GM04503 (cell line): ENCODE measurements at regions not wholly inside any gene's neighbourhood (a gene's known extent, or its start where the extent isn't known, plus 50 kb on each side); places are given as distances from the start of the nearest gene placed in this dataset.

ENCODE experiments used
- DNase-seq: peaks from one replicate; pipeline ENCODE4 v3.0.0-alpha.2; 2012; ENCODE audit warnings: low read depth

DNA sequence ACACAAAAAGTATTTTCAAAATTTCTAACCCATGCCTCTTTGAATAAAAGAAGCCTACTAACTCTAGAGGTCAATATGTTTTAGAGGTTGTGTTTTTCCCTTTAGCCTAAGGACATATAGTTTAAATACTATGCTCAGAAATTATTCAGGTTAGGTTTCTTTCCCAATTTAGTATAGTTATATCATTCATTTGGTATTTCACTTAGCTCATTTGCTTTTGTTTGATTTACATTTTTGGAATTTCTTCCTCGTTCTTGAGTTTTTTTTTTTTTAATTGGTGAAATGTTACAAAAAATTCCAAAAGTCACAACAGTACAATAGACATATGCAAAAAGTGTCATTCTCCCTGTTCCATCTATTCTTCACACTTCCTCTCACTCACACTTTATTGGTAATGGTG is 371.3 kb upstream of the TNP1 start:
- no peak for DNase-seq

DNA sequence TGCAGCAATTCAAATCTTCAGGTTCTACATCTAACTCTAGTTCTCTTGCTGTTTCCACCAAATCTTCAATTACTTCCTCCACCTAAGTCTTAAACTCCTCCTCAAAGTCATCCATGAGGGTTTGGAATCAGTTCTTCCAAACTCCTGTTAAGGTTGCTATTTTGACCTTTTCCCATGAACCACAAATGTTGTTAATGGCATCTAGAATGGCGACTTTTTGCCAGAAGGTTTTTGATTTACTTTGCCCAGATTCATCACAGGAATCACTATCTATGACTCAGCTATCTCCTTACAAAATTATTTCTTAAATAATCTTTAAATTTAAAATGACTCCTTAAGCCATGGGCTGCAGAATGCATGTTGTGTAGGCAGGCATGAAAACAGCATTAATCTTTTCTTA is 368.9 kb upstream of the TNP1 start:
- no peak for DNase-seq

DNA sequence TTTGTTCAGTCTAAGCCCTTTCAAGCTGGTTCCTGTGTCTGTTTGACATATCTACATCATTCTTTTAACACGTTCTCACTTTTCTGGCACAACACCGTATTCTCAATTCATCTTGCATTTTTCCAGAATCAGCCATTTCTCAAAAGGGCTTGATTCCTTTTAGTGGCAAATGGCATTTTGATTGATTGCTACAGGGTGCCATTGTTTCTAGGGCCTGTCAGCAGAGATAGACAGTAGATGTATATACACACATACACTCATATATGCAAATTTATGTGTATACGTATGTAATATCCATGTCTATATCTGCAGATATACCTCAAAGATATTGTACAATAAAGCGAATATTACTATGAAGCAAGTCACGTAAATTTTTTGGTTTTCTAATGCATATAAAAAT is 367.9 kb upstream of the TNP1 start:
- no peak for DNase-seq

- no peak for DNase-seq
Measured at GRCh38 chr2:217225596-217225995, 365.7 kb upstream of the TNP1 start.

DNA sequence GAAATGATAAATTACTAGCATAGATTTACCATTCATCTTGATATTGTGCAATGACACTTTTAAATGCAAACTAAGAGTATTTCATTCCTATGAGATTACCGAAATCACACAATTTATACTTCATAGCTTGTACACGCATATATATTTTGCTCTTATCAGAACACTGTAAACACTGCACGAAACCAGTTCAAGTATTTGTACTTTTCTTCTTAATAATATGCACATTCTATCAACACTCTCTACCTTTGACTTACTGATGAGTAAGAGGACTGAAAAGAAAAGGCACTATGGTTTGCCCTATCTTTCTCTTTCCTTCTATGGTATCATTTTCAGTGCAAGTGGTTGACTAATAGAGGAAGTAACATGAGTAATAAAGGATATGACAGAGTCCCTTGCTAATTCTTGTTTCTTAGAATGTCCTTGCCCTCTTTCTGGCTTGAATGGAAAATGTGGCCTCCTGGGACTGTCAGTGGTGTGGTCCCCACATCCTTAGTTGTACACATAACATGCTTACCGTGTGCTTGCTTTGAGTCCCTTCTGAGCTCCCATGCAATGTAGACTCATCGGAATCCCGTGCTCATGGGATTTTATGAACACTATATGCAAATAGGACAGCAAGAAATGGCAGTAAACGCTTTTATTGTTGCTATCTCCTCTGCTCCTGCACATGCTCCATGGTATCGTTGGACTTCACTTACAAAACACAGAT is 363.5 kb upstream of the TNP1 start:
- DNase-seq = no peak

GRCh38 chr2:217222309-217222910 is 362.5 kb upstream of the TNP1 start:
- DNase-seq = no peak

- DNase-seq = no peak
Measured at GRCh38 chr2:217220228-217221013, 360.6 kb upstream of the TNP1 start.

GRCh38 chr2:217219164-217219520 is 359.3 kb upstream of the TNP1 start:
- no peak for DNase-seq

DNA sequence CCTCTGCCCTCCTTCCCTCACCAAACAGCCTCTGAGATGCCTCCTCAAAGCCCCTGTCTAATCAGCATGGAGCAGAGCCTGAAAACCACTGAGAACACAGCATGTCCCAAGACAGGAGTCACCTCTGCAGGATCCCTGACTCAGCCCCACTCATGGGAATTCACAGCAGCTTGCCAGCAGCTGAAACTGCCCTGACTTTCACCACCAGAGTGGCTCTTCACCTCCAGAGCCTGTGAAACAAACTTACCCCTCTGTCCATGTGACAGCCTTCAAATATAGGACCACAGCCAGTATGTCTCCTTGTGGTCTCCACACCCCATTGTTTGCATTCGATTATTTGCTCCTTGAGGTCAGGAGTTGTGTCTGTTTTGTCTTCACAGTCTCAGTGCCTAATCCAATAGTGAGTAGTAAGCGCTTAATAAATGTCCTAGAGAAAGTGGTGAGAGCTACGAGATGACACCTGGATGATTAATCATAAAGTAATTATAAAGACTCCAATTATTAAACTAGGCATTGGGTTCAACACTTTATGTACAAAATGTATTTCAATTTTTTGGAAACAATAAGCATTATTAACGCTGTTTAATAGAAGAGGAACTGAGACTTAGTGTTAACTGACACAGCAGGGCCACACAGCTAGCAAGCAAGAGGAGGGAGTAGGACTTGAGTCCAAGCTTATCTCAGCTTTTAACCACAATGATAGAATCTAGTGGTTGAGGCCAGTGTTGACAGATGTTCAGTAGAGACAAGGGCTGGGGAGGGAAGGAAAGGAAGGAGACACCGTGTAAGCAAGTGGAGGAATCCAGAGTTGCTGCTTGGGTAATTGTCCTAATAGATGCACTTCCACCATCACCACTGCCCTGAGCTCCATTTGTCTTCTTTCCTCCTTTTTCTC is 358.7 kb upstream of the TNP1 start:
- no peak for DNase-seq

- no peak for DNase-seq
Measured at GRCh38 chr2:217216982-217217381, 357.1 kb upstream of the TNP1 start.

DNA sequence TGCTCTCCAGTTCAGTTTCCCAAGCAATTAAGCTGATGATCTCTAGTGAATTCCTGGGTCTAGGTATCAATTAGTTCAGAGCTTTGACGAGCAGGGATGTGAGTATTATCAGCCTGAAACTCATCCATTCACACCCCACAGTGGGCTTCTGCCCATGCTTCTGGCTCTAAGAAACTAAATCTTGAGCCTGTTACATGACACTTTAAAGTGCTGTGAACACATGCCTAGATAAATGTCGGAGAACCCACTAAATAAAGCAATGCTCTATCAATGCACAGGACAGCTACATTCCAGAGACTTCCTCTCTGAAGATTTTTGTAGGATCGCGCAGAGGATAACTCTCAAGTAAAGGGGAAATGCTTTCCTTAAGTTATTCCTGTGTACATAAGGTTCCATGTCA is 356.5 kb upstream of the TNP1 start:
- no peak for DNase-seq

GRCh38 chr2:217215877-217216276 is 356.0 kb upstream of the TNP1 start:
- DNase-seq = no peak

DNA sequence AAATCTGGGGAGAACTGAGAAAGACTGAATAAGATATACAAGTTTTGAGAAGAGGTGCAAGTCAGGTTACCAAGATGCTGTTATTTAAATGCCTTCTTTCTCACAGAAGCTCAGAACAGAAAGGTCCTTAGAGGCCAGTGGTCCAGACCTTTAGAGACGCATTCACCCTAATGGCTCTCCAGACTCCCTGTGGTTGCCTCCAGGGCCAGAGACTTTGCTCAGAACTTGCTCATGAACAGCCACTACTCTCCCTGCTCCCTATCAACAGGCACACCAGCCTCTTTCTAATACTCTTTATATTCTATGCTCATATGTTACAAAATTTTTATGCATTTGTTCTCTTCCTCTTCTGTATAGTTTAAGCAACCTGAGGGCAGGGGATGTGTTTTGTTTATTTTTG is 349.0 kb upstream of the TNP1 start:
- no peak for DNase-seq

- no peak for DNase-seq
Measured at GRCh38 chr2:217207699-217208010, 347.8 kb upstream of the TNP1 start.

DNA sequence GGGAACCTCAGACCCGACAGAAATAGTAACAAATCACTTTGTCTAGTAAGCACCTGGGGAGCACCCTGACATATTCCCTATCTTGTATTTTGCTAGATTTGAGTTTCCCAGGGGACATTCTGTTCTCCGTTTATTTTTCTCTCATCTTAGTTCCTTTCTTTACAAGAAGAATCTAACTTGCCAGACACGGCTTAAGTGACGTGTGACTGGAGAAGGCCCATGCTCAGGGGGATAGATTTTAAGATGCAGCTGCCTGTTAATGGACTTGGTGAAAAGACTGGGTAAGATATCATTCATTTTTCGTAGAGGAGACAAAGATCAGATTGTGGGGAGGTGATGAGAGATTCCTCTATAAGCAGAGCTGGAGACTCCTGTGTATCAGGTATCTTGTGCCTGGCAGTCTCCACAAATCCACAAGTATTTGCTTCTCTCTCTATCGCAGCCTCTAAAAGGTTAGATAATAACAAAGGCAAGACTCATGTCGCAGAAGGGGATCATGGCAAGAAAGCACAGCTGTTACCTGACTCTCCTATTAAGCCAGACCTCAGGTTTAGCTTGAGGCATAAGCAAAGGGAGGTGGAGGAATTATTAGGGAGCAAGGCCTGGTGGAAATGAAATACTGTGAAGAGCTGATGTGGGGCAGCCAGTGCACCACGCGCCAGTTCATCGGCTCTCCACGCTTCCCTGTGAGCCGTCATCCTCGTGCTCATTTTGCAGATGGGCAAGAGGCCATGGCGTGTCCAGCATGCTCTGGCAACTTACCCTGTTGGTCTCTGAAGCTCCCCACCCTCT is 347.2 kb upstream of the TNP1 start:
- DNase-seq = no peak

- DNase-seq = no peak
Measured at GRCh38 chr2:217206016-217206725, 346.3 kb upstream of the TNP1 start.

- DNase-seq = no peak
Measured at GRCh38 chr2:217204358-217204757, 344.5 kb upstream of the TNP1 start.

- no peak for DNase-seq
Measured at GRCh38 chr2:217203086-217203485, 343.2 kb upstream of the TNP1 start.

- DNase-seq = no peak
Measured at GRCh38 chr2:217199255-217199630, 339.4 kb upstream of the TNP1 start.

DNA sequence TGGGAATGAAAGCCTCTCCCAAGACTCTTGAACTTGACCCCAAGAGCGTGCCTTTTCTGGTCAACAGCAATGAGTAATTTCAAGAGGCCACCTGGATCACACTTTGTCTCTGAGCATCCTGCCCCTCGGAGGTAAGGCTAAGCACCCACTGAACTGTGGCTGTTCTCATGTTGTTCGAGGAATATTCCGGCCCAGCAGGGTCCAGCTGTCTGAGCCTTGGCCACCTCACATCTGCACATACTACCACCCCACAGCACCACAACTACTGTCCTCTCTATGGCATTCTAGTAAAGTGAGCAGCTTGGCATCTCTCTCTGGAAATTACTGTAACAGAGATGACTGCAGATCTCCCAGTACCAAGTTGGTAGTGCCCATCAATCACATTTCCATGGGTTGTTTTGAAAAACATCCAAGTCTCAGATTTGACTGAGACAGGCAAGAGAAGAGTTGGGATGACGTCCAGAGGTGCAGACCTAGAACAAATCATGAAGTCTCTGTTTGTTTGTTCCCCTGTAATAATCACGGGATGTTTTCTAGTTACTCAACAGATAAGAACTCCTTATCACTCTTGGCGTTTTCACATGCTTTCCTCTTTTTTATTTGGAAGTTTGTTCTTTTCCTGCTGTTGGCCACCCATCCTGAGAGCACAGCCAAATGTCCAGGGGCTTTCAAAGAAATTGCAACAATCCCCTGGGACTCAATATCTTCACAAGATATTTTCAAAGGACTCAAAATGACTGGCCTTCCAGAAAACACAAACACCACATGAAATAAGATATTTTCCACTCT is 336.0 kb upstream of the TNP1 start:
- DNase-seq = no peak
